Spinal cord (tissue), 9 donors: ENCODE measurements at regions not wholly inside any gene's neighbourhood (a gene's known extent, or its start where the extent isn't known, plus 50 kb on each side); places are given as distances from the start of the nearest gene placed in this dataset.

Experiments
- DNase-seq, 6 donors: peaks; one replicate each; pipeline versions ENCODE4 v3.0.0 to v3.0.0-alpha.2; 2013 to 2015; ENCODE audit warnings: low spot score in 6 of 6, low read depth in 4 of 6
- H3K27ac ChIP-seq: one replicate; pipeline ENCODE4 v1.5.1; 2013; ENCODE audit warnings: low read depth, low read length, control low read depth
- H3K27me3 ChIP-seq: one replicate; pipeline ENCODE4 v1.6.1; 2013; ENCODE audit warnings: low read length; ENCODE audit not compliant: control insufficient read depth, insufficient read depth
- H3K36me3 ChIP-seq: one replicate; pipeline ENCODE4 v1.6.1; 2013; ENCODE audit warnings: low read length; ENCODE audit not compliant: control insufficient read depth, insufficient read depth
- H3K4me1 ChIP-seq: one replicate; pipeline ENCODE4 v1.6.1; 2013; ENCODE audit warnings: low read length; ENCODE audit not compliant: control insufficient read depth, insufficient read depth
- H3K4me3 ChIP-seq: one replicate; pipeline ENCODE4 v1.5.1; 2013; ENCODE audit warnings: low read depth, low read length, control low read depth
- H3K9me3 ChIP-seq: one replicate; pipeline ENCODE4 v1.6.1; 2013; ENCODE audit warnings: low read length; ENCODE audit not compliant: control insufficient read depth, insufficient read depth
- WGBS: methylation state at CpG from one replicate; pipeline ENCODE4 v1.1.5; 2013; ENCODE audit warnings: missing lambda C conversion rate; ENCODE audit not compliant: insufficient coverage; 5-methylcytosine and 5-hydroxymethylcytosine counted together
- donor health status: healthy.

DNA sequence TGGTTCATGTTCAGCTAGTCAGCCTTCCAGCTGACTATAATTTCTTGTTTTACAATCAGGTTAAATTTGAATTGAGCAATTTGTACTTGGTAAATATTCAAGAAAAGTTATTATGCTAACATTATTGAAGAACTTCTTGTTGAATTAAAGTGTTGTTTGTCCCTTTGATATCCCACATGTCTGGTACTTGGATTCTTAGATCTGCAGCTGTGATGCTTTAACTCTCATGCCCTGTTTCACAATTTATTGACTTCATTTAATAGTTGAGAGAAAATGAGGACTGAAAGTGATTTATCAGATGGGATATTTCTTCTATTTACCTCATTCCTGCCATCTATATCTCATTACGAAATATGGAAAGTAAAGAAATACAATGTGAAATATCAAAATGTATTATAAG is 92.8 kb downstream of the FASLG start:
- Histone ChIP-seq H3K36me3 (no peaks in the 10 kb centered on the region), H3K4me1 (no peaks in the 10 kb centered on the region), H3K9me3 (no peaks in the 10 kb centered on the region), H3K27ac (no peak overlapping the region), H3K4me3 (no peak overlapping the region), H3K27me3 (no peaks in the 10 kb centered on the region)
- DNase-seq: no peak
- no CpG with 5 or more reads among the region's 1 CpG for WGBS

DNA sequence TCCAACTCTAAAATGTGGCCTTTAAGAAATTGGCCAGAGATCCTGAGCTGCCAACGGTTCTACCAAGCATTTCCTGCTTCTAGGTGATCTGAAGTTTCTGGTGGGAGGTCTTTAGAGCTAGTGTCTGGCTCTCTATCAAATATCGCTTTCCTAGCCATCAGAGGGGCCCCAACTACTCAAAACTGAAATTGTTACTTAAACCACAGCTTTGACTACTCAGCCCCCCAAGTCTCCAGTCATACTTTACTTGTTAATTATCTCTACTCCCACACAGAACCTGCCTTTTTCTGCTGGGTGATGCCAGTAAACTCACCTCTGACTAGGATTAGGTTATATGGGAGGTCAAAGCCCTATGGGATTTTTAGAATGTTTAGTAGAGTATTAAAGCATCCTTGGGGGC is 95.1 kb downstream of the FASLG start:
- no peak overlapping the region for H3K4me3 ChIP-seq
- H3K27me3 ChIP-seq: no peaks in the 10 kb centered on the region
- no peaks in the 10 kb centered on the region for H3K4me1 ChIP-seq
- no peak overlapping the region for H3K27ac ChIP-seq
- DNase-seq: no peak
- H3K9me3 ChIP-seq: no peaks in the 10 kb centered on the region
- WGBS: 100% methylated on average over 1 of the region's 2 CpGs
- H3K36me3 ChIP-seq: no peaks in the 10 kb centered on the region

- H3K27me3 ChIP-seq: no peaks in the 10 kb centered on the region
- no peaks in the 10 kb centered on the region for H3K9me3 ChIP-seq
- no peaks in the 10 kb centered on the region for H3K36me3 ChIP-seq
- no CpG with 5 or more reads among the region's 1 CpG for WGBS
- H3K4me1 ChIP-seq: no peaks in the 10 kb centered on the region
- DNase-seq: no peak
- no peak overlapping the region for H3K27ac ChIP-seq
- no peak overlapping the region for H3K4me3 ChIP-seq
Measured at GRCh38 chr1:172754609-172755008, 95.7 kb downstream of the FASLG start.

GRCh38 chr1:172755099-172755498 is 96.2 kb downstream of the FASLG start:
- Histone ChIP-seq H3K27me3 (no peaks in the 10 kb centered on the region), H3K9me3 (no peaks in the 10 kb centered on the region), H3K4me3 (no peak overlapping the region), H3K27ac (no peak overlapping the region), H3K4me1 (no peaks in the 10 kb centered on the region), H3K36me3 (no peaks in the 10 kb centered on the region)
- no peak for DNase-seq
- WGBS: no CpG with 5 or more reads among the region's 7 CpGs

DNA sequence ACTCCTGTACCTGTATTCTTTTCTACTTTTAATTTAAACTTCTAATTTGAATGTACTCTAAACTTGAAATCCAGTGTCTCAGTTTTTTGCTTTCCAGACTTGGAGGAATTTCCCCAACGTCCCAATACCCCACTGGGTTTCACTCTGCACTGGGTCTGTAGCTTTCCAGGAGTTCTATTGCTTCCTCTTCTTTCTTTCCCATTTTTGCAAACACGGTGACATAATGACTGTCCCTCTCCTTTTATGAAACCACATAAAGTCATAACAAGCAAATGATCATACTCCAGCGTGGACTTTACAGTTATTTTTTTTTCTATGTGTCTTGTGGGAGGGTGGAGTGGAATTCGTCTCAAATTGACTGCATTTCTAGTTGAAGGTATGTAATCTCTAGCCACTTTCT is 97.1 kb downstream of the FASLG start:
- no peaks in the 10 kb centered on the region for H3K36me3 ChIP-seq
- no peaks in the 10 kb centered on the region for H3K4me1 ChIP-seq
- no peaks in the 10 kb centered on the region for H3K27me3 ChIP-seq
- WGBS: 71% methylated on average over 1 of the region's 4 CpGs
- DNase-seq: no peak
- H3K27ac ChIP-seq: no peak overlapping the region
- no peak overlapping the region for H3K4me3 ChIP-seq
- no peaks in the 10 kb centered on the region for H3K9me3 ChIP-seq

DNA sequence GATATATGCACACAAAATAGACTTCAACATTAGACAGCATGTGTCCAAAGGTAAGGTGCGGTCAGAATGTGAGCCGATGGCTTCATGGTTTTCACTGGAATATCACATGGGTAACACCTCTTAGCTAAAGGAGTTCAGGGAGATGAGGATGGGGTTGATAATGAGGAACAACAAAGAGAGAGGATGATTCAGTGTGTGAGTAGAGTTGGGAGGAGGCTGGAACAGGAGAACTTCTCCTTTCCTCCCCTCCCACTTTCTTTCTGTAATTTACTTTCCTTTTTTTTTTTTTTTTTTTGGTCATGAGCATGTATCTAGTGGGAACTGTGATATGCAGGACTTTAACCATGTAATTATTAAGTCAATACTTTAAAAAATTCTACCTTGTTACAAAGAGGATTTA is 99.4 kb downstream of the FASLG start:
- WGBS: no CpG with 5 or more reads among the region's 2 CpGs
- no peaks in the 10 kb centered on the region for H3K9me3 ChIP-seq
- H3K36me3 ChIP-seq: no peaks in the 10 kb centered on the region
- no peak for DNase-seq
- H3K27me3 ChIP-seq: no peaks in the 10 kb centered on the region
- no peak overlapping the region for H3K4me3 ChIP-seq
- H3K4me1 ChIP-seq: no peaks in the 10 kb centered on the region
- no peak overlapping the region for H3K27ac ChIP-seq

GRCh38 chr1:172760121-172760520 is 101.2 kb downstream of the FASLG start:
- Histone ChIP-seq H3K4me3 (no peak overlapping the region), H3K27ac (no peak overlapping the region), H3K27me3 (no peaks in the 10 kb centered on the region), H3K4me1 (no peaks in the 10 kb centered on the region), H3K36me3 (no peaks in the 10 kb centered on the region), H3K9me3 (no peaks in the 10 kb centered on the region)
- DNase-seq: no peak
- WGBS: 80% methylated on average over 2 of the region's 3 CpGs

DNA sequence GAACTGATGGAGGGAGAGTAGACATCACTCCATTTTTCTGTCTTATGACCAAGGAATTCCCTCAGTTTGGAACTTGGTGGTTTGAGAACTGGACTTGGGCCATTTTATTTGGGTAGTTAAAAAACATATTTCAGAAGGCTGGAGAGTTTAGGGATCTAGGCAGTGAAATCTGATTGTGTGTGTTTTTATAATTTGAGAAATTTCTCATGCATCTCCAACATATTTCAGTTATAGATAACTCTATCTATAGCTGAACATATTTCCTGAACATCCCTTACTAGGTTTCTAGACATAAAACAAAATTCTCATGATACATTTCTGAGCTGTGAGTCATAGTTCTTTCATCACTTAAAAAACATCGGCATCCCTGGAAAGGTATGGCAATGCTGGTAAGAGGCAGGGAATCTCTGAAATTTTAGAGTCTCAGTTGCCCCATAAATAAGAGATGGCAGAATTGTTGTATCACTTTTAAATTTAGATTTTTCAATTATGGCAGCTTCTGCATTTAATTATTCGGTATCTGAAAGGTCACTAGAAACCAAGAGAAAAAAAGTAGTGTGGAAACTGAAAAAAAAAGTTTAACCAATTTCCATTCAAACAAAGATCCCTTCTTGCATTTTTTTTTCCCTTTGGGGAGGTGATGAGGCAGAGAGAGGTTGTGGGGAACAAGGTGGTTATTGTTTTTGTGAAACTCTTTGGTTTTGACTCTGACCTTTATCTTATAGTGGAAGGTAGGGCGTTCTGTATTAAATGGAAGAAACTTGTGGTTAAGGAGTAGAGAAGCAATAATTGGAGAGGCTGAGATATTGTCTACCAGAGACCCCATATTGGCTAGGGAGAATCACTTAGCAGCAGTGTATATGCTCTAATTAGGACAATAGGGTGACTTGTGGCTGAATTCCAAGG is 102.9 kb downstream of the FASLG start:
- 83% methylated on average over 1 of the region's 3 CpGs for WGBS
- Histone ChIP-seq H3K27ac (no peak overlapping the region), H3K36me3 (no peaks in the 10 kb centered on the region), H3K9me3 (no peaks in the 10 kb centered on the region), H3K4me1 (no peaks in the 10 kb centered on the region), H3K4me3 (no peak overlapping the region), H3K27me3 (no peaks in the 10 kb centered on the region)
- no peak for DNase-seq

DNA sequence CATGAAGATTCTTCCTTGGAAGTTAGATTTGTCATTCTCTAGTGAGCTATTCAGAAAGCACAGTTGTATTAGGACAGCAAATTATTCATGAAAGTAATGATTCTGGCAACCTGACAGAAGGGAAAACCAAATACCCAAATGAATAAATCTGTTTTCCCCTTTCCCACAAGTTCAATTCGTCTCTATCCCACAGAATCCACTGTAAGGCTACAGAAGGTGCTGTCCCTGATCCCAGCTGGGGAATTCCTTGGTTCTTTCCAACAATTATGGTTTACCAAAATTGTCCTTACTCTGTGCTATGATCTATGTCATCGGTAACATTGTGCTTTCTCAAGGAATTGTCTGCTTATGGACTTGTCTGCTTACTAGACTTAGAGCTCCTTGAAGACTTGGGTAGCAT is 104.2 kb downstream of the FASLG start:
- no peaks in the 10 kb centered on the region for H3K36me3 ChIP-seq
- H3K27me3 ChIP-seq: no peaks in the 10 kb centered on the region
- H3K9me3 ChIP-seq: no peaks in the 10 kb centered on the region
- no peaks in the 10 kb centered on the region for H3K4me1 ChIP-seq
- WGBS: 88% methylated on average over 2 of the region's 2 CpGs
- DNase-seq: no peak
- no peak overlapping the region for H3K4me3 ChIP-seq
- no peak overlapping the region for H3K27ac ChIP-seq

GRCh38 chr1:172764378-172764777 is 105.5 kb downstream of the FASLG start:
- 50% methylated on average over 2 of the region's 3 CpGs for WGBS
- H3K4me1 ChIP-seq: no peaks in the 10 kb centered on the region
- no peak overlapping the region for H3K4me3 ChIP-seq
- DNase-seq: no peak
- no peaks in the 10 kb centered on the region for H3K36me3 ChIP-seq
- H3K27ac ChIP-seq: no peak overlapping the region
- no peaks in the 10 kb centered on the region for H3K27me3 ChIP-seq
- H3K9me3 ChIP-seq: no peaks in the 10 kb centered on the region
